ENCODE measurements at regions not wholly inside any gene's neighbourhood (a gene's known extent, or its start where the extent isn't known, plus 50 kb on each side); places are given as distances from the start of the nearest gene placed in this dataset.

DNA sequence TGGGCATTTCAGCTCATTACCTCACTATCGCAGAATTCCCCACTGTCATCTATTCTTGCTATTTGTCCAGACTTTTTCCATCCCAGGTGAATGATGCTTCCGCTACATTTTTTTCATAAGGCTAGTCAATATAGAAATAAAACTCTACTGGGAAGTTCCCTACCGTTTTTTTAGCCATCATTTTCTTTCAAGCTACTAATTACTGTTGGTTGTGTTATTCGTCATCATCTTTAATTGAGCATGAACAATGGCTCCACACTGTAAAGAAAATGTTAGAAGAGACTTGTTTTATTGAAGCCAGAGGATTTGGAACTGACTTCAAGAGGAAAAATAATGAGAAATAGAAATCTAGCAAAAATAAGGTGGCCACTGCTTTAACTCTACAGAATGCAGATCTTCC, 265.0 kb downstream of the ZNF608 start:
- Mint-ChIP-seq H3K4me1 (ENCODE audit: low read depth) (no peaks in the 10 kb centered on the region), H3K27ac (no peak overlapping the region), H3K27me3 (no peaks in the 10 kb centered on the region), H3K36me3 (ENCODE audit: low read depth) (no peaks in the 10 kb centered on the region), H3K4me3 (no peak overlapping the region), H3K9me3 (no peaks in the 10 kb centered on the region)
- intact Hi-C loops (cut with micrococcal nuclease), result no loop called here

DNA sequence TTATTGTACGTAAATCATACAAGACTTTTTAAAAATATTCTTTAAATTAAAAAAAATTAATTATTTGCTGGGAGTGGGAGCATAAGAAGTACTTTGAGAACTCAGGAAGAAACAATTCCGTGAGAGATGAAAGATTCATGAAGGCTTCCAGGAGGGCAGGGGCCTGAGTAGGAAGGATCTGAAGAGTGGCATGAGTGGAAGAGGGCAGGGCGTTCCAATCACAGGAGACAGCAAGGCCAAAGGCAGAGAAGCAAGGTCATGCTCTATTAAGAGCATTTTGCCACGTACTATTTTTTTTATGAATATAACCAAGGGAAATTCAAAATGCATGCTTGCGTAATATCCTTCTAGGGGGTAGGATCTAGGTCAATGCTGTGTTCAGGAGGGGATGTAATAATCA, 265.5 kb downstream of the ZNF608 start:
- H3K36me3 Mint-ChIP-seq (ENCODE audit: low read depth), result no peaks in the 10 kb centered on the region
- no peaks in the 10 kb centered on the region for H3K4me1 Mint-ChIP-seq (ENCODE audit: low read depth)
- H3K9me3 Mint-ChIP-seq, result no peaks in the 10 kb centered on the region
- H3K27ac Mint-ChIP-seq, result no peak overlapping the region
- H3K4me3 Mint-ChIP-seq, result no peak overlapping the region
- intact Hi-C loops (cut with micrococcal nuclease), result no loop called here
- no peaks in the 10 kb centered on the region for H3K27me3 Mint-ChIP-seq

DNA sequence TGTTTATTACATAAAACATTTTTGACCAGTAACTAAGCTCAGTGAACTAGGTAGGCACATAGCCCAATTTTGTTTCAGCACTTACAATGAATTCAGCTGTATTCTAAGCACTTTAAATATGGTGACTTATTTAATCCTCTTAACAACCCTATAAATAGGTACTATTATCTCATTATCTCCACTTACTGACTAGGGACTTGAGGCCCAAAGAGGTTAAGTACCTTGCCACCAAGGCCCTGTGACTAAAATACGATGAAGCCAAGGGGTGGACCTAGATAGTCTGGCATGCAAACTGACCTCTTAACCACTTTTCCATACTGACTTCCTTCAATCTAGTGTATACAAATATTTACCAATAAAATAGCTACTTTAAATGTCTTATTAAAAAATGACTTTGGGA, 266.4 kb downstream of the ZNF608 start:
- no peak overlapping the region for H3K27ac Mint-ChIP-seq
- H3K27me3 Mint-ChIP-seq, result no peaks in the 10 kb centered on the region
- intact Hi-C loops (cut with micrococcal nuclease), result no loop called here
- no peak overlapping the region for H3K4me3 Mint-ChIP-seq
- no peaks in the 10 kb centered on the region for H3K4me1 Mint-ChIP-seq (ENCODE audit: low read depth)
- no peaks in the 10 kb centered on the region for H3K9me3 Mint-ChIP-seq
- H3K36me3 Mint-ChIP-seq (ENCODE audit: low read depth), result no peaks in the 10 kb centered on the region

GRCh38 chr5:124478264-124478663, 268.2 kb downstream of the ZNF608 start:
- H3K4me1 Mint-ChIP-seq (ENCODE audit: low read depth), result no peaks in the 10 kb centered on the region
- intact Hi-C loops (cut with micrococcal nuclease), result no loop called here
- no peak overlapping the region for H3K27ac Mint-ChIP-seq
- H3K27me3 Mint-ChIP-seq, result no peaks in the 10 kb centered on the region
- H3K9me3 Mint-ChIP-seq, result no peaks in the 10 kb centered on the region
- H3K4me3 Mint-ChIP-seq, result no peak overlapping the region
- no peaks in the 10 kb centered on the region for H3K36me3 Mint-ChIP-seq (ENCODE audit: low read depth)

DNA sequence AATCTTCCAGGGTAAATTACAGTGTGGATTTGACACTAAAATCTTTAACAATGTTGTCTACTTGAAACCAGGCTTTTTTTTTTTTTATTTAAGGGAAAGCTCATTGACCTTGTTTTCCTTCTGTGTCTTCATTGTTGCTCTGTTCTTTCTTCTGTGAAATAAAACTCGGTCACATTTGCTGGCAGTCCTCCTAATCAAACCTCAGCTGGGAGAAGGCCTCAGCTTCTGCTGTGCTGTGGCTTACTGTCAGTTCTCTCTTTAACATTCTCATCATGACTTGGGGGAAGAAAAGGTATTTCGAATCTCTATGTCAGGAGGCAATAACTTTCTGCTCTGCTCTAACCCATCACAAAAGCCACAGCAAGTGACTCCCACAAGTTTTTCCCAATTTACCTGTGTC, 268.9 kb downstream of the ZNF608 start:
- intact Hi-C loops (cut with micrococcal nuclease), result no loop called here
- Mint-ChIP-seq H3K27me3 (no peaks in the 10 kb centered on the region), H3K4me3 (no peak overlapping the region), H3K9me3 (no peaks in the 10 kb centered on the region), H3K27ac (no peak overlapping the region), H3K4me1 (ENCODE audit: low read depth) (no peaks in the 10 kb centered on the region), H3K36me3 (ENCODE audit: low read depth) (no peaks in the 10 kb centered on the region)

- H3K27ac Mint-ChIP-seq, result no peak overlapping the region
- no peaks in the 10 kb centered on the region for H3K9me3 Mint-ChIP-seq
- H3K4me3 Mint-ChIP-seq, result no peak overlapping the region
- H3K27me3 Mint-ChIP-seq, result no peaks in the 10 kb centered on the region
- H3K36me3 Mint-ChIP-seq (ENCODE audit: low read depth), result no peaks in the 10 kb centered on the region
- intact Hi-C loops (cut with micrococcal nuclease), result no loop called here
- no peaks in the 10 kb centered on the region for H3K4me1 Mint-ChIP-seq (ENCODE audit: low read depth)
Observed at GRCh38 chr5:124477062-124477461, 269.4 kb downstream of the ZNF608 start.

DNA sequence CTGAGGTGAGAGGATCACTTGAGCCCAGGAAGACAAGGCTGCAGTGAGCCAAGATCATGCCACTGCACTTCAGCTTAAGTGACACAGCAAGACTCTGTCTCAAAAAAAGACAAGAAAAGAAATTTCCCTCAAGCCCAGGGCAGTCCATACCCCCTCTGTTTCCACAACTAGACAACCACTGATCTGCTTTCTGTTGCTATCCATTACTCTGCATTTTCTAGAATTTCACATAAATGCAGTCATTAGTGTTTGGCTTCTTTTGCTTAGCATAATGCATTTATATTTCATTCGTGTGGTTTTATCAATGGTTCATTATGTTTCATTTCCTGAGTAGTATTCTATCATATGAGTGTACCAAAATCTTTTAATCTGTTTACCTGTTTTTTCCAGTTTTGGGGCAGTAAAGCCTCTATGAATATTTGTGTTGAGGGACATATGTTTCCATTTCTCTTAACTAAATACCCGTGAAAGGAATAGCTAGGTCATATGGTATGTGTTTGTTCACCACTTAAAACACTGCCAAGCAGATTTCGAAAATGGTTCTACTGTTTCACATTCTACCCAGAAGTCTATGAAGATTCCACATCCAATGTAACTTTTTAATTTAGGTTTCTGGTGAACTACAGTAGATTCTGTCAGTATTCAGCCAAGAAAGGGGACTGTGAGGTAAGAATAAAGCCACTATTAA, 271.8 kb downstream of the ZNF608 start:
- intact Hi-C loops (cut with micrococcal nuclease), result no loop called here
- no peak overlapping the region for H3K27ac Mint-ChIP-seq
- H3K9me3 Mint-ChIP-seq, result no peaks in the 10 kb centered on the region
- no peak overlapping the region for H3K4me3 Mint-ChIP-seq
- no peaks in the 10 kb centered on the region for H3K36me3 Mint-ChIP-seq (ENCODE audit: low read depth)
- no peaks in the 10 kb centered on the region for H3K27me3 Mint-ChIP-seq
- no peaks in the 10 kb centered on the region for H3K4me1 Mint-ChIP-seq (ENCODE audit: low read depth)

DNA sequence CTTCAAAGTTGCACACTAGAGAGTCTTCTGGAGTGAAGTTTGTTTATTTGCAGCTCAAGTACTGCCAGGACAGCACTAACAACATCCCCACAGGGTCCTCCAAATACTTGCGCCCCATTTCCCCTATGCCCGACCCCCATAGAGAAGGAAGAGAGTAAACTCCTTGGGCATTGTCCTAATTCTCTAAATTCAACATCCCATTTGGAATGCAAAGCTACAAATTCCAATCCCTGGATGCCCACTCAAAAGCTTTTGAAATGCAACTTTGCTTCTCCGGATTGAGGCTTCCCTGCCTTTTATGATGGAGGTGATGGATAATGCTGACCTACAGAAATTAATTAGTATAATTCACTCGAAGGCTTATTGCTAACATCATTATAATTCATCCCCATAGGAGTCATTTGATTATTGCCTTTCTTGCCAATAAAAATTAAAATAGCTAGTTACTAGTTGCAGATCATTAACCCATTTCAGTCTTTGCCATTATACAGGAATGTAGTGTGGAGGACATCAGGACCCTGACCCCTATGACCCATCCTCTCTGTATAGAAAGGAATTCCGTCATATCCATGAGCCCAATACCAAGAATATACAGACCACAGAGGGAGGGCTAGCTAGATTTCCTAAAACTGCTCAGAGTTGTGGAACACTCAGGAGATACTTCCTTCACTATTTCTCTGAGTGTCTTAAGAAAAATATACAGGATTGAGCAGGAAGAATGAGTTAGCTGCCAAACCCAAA, 277.6 kb downstream of the ZNF608 start:
- intact Hi-C loops (cut with micrococcal nuclease), result no loop called here

DNA sequence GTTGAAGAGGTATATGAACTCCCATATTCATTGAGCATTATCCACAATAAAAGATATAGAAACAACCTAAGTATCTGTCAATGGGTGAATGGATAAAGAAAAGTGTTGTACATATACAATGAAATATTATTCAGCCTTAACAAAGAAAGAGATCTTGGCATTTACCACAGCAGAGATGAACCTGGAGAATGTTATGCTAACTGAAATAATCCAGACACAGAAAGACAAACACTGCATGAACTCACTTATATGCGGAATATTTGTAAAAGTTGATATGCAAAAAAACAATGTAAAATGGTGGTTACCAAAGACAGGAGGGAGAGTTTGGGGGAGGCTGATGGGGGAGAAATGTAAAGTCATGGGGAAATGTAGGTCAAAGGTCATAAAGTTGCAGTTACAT, 278.7 kb downstream of the ZNF608 start:
- Mint-ChIP-seq H3K27me3 (no peaks in the 10 kb centered on the region), H3K27ac (no peak overlapping the region), H3K4me3 (no peak overlapping the region), H3K9me3 (peaks cover 11% of the 10 kb centered on the region), H3K4me1 (ENCODE audit: low read depth) (no peaks in the 10 kb centered on the region), H3K36me3 (ENCODE audit: low read depth) (no peaks in the 10 kb centered on the region)
- intact Hi-C loops (cut with micrococcal nuclease), result no loop called here

More for the DNA sequence above, 277.6 kb downstream of the ZNF608 start:
- Mint-ChIP-seq H3K9me3 (no peaks in the 10 kb centered on the region), H3K4me3 (no peak overlapping the region), H3K4me1 (ENCODE audit: low read depth) (no peaks in the 10 kb centered on the region), H3K27me3 (no peaks in the 10 kb centered on the region), H3K36me3 (ENCODE audit: low read depth) (no peaks in the 10 kb centered on the region), H3K27ac (no peak overlapping the region)

DNA sequence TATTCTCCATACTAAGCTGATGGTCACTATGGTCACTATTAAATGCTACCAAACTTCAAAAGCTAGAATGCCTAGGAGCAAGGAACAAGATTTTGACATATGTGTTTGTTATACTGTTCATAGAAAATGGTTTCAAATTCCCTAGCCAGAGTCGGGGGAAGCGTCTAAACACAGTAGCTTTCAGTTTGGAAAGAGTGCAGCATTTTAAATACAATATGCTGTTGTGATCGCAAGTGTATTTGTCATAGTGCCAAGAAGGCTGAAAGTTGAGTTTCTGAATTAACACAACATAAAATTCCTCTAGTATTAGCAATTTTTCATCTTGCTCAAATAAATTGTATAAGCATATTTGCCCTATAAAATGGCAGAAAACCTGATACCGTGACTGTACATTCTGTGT, 280.4 kb downstream of the ZNF608 start:
- H3K9me3 Mint-ChIP-seq, result peaks cover 16% of the 10 kb centered on the region
- H3K4me3 Mint-ChIP-seq, result no peak overlapping the region
- H3K27ac Mint-ChIP-seq, result no peak overlapping the region
- H3K4me1 Mint-ChIP-seq (ENCODE audit: low read depth), result no peaks in the 10 kb centered on the region
- H3K27me3 Mint-ChIP-seq, result no peaks in the 10 kb centered on the region
- no peaks in the 10 kb centered on the region for H3K36me3 Mint-ChIP-seq (ENCODE audit: low read depth)
- intact Hi-C loops (cut with micrococcal nuclease), result no loop called here

- Mint-ChIP-seq H3K27me3 (no peaks in the 10 kb centered on the region), H3K27ac (no peak overlapping the region), H3K4me1 (ENCODE audit: low read depth) (no peaks in the 10 kb centered on the region), H3K4me3 (no peak overlapping the region), H3K9me3 (peaks cover 38% of the 10 kb centered on the region), H3K36me3 (ENCODE audit: low read depth) (no peaks in the 10 kb centered on the region)
- intact Hi-C loops (cut with micrococcal nuclease), result no loop called here
Observed at GRCh38 chr5:124463851-124464250, 282.6 kb downstream of the ZNF608 start.

- no peaks in the 10 kb centered on the region for H3K36me3 Mint-ChIP-seq (ENCODE audit: low read depth)
- intact Hi-C loops (cut with micrococcal nuclease), result no loop called here
- H3K27me3 Mint-ChIP-seq, result no peaks in the 10 kb centered on the region
- no peak overlapping the region for H3K27ac Mint-ChIP-seq
- no peaks in the 10 kb centered on the region for H3K4me1 Mint-ChIP-seq (ENCODE audit: low read depth)
- H3K9me3 Mint-ChIP-seq, result peaks cover 38% of the 10 kb centered on the region
- no peak overlapping the region for H3K4me3 Mint-ChIP-seq
Observed at GRCh38 chr5:124462751-124463150, 283.7 kb downstream of the ZNF608 start.

- Mint-ChIP-seq H3K36me3 (ENCODE audit: low read depth) (no peaks in the 10 kb centered on the region), H3K4me3 (no peak overlapping the region), H3K9me3 (peaks cover 38% of the 10 kb centered on the region), H3K27me3 (no peaks in the 10 kb centered on the region), H3K27ac (no peak overlapping the region), H3K4me1 (ENCODE audit: low read depth) (no peaks in the 10 kb centered on the region)
- intact Hi-C loops (cut with micrococcal nuclease), result no loop called here
Observed at GRCh38 chr5:124461941-124462340, 284.5 kb downstream of the ZNF608 start.

DNA sequence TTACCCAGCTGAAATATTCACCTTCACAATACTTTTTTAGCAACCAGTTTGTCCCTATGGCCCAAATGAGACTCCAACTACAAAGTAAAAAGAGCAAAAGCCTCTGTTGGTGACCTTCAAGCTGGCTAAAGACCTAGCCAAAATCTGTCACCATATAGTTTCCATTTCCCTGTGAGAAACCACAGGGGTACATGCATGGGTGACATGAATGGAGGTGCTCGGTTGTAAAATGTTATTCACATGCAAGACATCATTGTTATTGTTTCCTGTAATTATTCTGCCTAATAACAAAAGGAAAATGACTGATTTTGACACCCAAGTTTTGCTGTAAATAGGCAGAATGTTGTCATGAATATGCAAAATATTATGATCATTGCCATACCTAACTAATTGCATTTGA, 285.3 kb downstream of the ZNF608 start:
- Mint-ChIP-seq H3K4me3 (no peak overlapping the region), H3K27me3 (no peaks in the 10 kb centered on the region), H3K9me3 (peaks cover 38% of the 10 kb centered on the region), H3K36me3 (ENCODE audit: low read depth) (no peaks in the 10 kb centered on the region), H3K4me1 (ENCODE audit: low read depth) (no peaks in the 10 kb centered on the region), H3K27ac (no peak overlapping the region)
- intact Hi-C loops (cut with micrococcal nuclease), result no loop called here

GRCh38 chr5:124460642-124461041, 285.8 kb downstream of the ZNF608 start:
- peaks cover 38% of the 10 kb centered on the region for H3K9me3 Mint-ChIP-seq
- H3K4me3 Mint-ChIP-seq, result no peak overlapping the region
- intact Hi-C loops (cut with micrococcal nuclease), result no loop called here
- no peaks in the 10 kb centered on the region for H3K4me1 Mint-ChIP-seq (ENCODE audit: low read depth)
- H3K27ac Mint-ChIP-seq, result no peak overlapping the region
- H3K36me3 Mint-ChIP-seq (ENCODE audit: low read depth), result no peaks in the 10 kb centered on the region
- H3K27me3 Mint-ChIP-seq, result no peaks in the 10 kb centered on the region
